Kidney (tissue), 13 donors: ENCODE measurements at regions not wholly inside any gene's neighbourhood (a gene's known extent, or its start where the extent isn't known, plus 50 kb on each side); places are given as distances from the start of the nearest gene placed in this dataset.

Experiments
- DNase-seq, 5 donors: peaks; one replicate each; pipeline ENCODE4 v3.0.0-alpha.2; 2013 to 2020
- FAIRE-seq: peaks from 2 replicates; lab custom pipeline; 2012; peaks lifted over from hg19 to GRCh38; lab: Jason Lieb, UNC
- H3K27ac ChIP-seq, 2 donors: one replicate each; pipeline ENCODE4 v1.7.0; 2013; ENCODE audit warnings: low read depth in 2 of 2, low read length in 2 of 2, inconsistent platforms in 1 of 2
- H3K27me3 ChIP-seq: one replicate; pipeline ENCODE4 v1.7.1; 2013; ENCODE audit warnings: low read length, inconsistent platforms; ENCODE audit not compliant: control insufficient read depth, insufficient read depth
- H3K36me3 ChIP-seq, 3 donors: one replicate each; pipeline versions ENCODE4 v1.7.0 to v1.7.1; 2013; ENCODE audit warnings: low read length in 3 of 3, control low read depth in 1 of 3, inconsistent platforms in 1 of 3; ENCODE audit not compliant: insufficient read depth in 3 of 3, control insufficient read depth in 2 of 3
- H3K4me1 ChIP-seq, 3 donors: one replicate each; pipeline versions ENCODE4 v1.7.0 to v1.7.1; 2013; ENCODE audit warnings: low read length in 3 of 3, inconsistent platforms in 1 of 3, low read depth in 1 of 3; ENCODE audit not compliant: control insufficient read depth in 2 of 3, insufficient read depth in 2 of 3
- H3K4me3 ChIP-seq, 3 donors: one replicate each; pipeline versions ENCODE4 v1.7.0 to v1.8.1; 2013; ENCODE audit warnings: low read length in 3 of 3, control low read depth in 1 of 3, inconsistent platforms in 1 of 3
- H3K9ac ChIP-seq, 3 donors: one replicate each; pipeline versions ENCODE4 v1.7.0 to v1.7.1; 2013; ENCODE audit warnings: low read length in 3 of 3, control low read depth in 1 of 3, inconsistent platforms in 1 of 3
- H3K9me3 ChIP-seq, 3 donors: one replicate each; pipeline versions ENCODE4 v1.7.0 to v1.7.1; 2013; ENCODE audit warnings: low read length in 3 of 3, control low read depth in 1 of 3, inconsistent platforms in 1 of 3; ENCODE audit not compliant: control insufficient read depth in 2 of 3, insufficient read depth in 1 of 3
- CTCF ChIP-seq: IDR thresholded peaks from 3 replicates; pipeline ENCODE4 v1.5.1; 2012; ENCODE audit warnings: mild to moderate bottlenecking, moderate library complexity, borderline replicate concordance; ENCODE audit not compliant: insufficient read depth; ENCODE audit errors: extremely low read depth
- intact Hi-C: fragments of 100-400 bp; cut with DNase I; formaldehyde crosslinking; loops from one replicate; pipeline ENCODE4 v1.11.1; 2022
- donor health status: control.
- donor health status: control.
- donor health status: control.
- donor health status: control.
- donor health status: control.
- donor health status: DM: yes; HTN: yes; CAD: no.
- donor health status: Normal renal cell carcinoma (clear cell type).

DNA sequence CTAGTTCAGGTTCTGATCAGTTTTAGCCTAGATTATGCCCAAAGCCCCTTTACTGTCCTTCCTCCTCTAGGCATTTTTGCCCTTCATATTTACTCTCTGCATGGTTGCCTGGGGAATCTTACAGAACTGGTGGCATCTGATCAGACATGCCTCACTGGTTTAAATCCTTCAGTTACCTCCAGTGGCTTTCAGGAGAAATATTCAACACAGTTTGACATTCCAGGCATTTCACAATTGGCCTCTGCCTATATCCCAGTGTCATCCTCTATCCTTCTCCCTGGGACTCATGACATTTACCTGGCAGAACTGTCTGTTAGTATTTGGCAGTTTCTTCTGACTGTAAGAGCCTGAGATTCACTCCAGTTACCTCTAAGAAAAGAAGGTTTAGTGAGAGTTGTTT, 152.9 kb upstream of the MEIS1 start:
- no peaks in the 10 kb centered on the region for H3K9me3 ChIP-seq
- DNase-seq = peak in 1 of 5 donors; percentile 30
- H3K27me3 ChIP-seq = no peaks in the 10 kb centered on the region
- H3K4me1 ChIP-seq = no peaks in the 10 kb centered on the region
- no peak overlapping the region for H3K27ac ChIP-seq
- H3K4me3 ChIP-seq = no peak overlapping the region
- no peak for FAIRE-seq
- intact Hi-C loops = no loop called here
- no peak overlapping the region for H3K9ac ChIP-seq
- H3K36me3 ChIP-seq = no peaks in the 10 kb centered on the region
- TF ChIP-seq CTCF = no peak

DNA sequence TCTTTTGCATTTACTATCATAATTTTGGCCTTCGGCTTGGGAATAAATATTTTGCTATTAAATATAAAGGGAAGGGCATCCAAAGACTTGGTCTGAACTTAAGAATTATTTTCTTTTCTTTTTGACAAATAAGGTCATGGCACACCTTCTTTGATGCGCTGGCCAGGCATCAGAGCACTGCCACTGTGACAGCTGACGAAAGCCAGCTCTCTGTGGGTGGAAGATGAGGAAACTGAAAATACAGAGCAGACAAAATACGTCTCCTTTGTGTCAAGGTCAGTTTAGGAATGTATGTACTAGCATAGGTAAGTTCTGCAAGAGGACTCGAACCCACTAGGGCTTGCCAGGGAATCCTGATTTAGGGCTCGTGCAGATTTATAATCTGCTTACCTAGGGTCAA, 155.9 kb upstream of the MEIS1 start:
- no peaks in the 10 kb centered on the region for H3K9me3 ChIP-seq
- DNase-seq (no peak), FAIRE-seq (no peak)
- no peaks in the 10 kb centered on the region for H3K4me1 ChIP-seq
- H3K27ac ChIP-seq = no peak overlapping the region
- H3K27me3 ChIP-seq = no peaks in the 10 kb centered on the region
- intact Hi-C loops = no loop called here
- no peak for TF ChIP-seq CTCF
- no peak overlapping the region for H3K4me3 ChIP-seq
- H3K36me3 ChIP-seq = no peaks in the 10 kb centered on the region
- no peak overlapping the region for H3K9ac ChIP-seq

DNA sequence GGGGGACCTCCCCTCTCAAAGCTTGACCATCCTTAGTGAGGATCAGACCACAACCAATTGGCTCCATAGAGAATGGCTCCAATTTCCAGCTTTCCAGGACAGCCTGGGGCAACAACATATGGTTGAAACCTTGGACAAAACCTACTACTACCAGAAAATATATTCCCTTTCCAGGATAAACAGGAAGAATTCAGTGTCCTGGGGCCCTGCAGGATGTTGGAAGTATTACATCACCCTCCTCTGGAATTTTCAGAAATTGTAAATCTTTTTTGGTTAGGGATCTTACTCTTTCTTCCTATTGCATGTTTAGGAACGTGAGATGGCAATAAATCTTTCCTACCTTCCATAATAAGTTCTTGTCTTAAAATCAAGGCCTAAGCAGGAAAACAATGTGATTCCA, 158.9 kb upstream of the MEIS1 start:
- FAIRE-seq = no peak
- no peaks in the 10 kb centered on the region for H3K9me3 ChIP-seq
- no peak overlapping the region for H3K4me3 ChIP-seq
- no peak for TF ChIP-seq CTCF
- no peak overlapping the region for H3K27ac ChIP-seq
- H3K4me1 ChIP-seq = peaks cover 0 to 2% (median 0%) of the 10 kb centered on the region in 3 donors
- no peaks in the 10 kb centered on the region for H3K27me3 ChIP-seq
- intact Hi-C loops = no loop called here
- no peak for DNase-seq
- no peaks in the 10 kb centered on the region for H3K36me3 ChIP-seq
- H3K9ac ChIP-seq = no peak overlapping the region

DNA sequence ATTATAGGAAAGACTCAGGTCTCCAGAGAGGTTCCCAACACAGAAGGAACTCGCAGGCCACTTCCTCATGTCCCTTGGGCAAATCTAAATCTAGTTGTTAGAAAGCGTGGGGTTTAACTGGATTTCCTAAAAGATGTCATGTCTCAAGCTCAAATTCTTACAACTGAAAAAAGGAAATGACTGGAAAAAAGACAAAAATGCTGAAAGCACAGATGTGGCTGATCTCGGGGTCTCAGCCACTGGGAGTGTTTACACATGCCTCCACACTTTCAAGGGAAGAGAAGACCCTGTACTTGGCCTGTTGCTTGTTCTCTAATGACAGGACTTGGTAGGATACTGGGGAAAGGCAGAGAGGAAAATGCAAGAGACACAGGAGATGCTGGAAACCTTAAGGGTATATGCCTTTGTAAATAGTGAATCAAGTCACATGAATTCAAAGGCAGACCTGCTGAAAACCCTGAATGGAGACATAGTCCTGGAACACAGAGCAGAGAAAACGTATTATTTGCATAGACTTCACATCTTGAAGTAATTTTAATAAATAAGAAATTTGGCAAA, 160.9 kb upstream of the MEIS1 start:
- no peak for FAIRE-seq
- Histone ChIP-seq H3K9ac (no peak overlapping the region), H3K4me1 (peaks cover 0 to 2% (median 0%) of the 10 kb centered on the region in 3 donors), H3K4me3 (no peak overlapping the region), H3K27ac (no peak overlapping the region), H3K36me3 (no peaks in the 10 kb centered on the region), H3K27me3 (no peaks in the 10 kb centered on the region), H3K9me3 (no peaks in the 10 kb centered on the region)
- no peak for TF ChIP-seq CTCF
- intact Hi-C loops = no loop called here
- DNase-seq = peak in 3 of 5 donors; percentile 26 to 75 (median 34)
